ENCODE measurements at regions not wholly inside any gene's neighbourhood (a gene's known extent, or its start where the extent isn't known, plus 50 kb on each side); places are given as distances from the start of the nearest gene placed in this dataset.

DNA sequence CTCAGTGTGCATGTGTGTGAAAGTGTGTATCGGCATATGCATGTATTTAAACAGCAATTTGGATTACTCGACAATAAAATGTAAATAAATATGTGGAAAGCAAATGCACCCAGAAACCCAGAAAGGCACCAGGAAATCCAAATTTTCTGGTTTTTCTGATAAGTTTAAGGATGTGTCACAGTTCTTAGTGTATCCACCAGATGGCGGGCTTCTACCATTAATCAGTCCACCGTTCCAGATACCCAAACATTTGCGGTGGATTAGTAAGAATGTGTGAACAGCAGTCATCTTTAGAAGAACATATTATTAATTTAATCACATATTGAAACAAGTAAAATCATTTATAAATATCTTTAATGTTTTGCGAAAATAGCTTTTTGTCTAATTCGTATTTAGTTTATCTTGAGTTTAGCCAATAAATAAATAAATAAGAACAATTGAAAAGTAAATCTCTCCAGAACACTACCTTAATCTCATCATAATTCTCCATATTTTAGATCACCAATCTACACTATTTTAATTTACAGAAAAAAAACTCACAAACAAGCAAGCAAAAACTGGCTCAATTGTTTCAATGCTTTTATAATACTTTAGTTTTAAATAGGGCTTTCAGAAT lies 298.9 kb downstream of the DSEL start:
- Histone ChIP-seq H3K36me3 (ENCODE audit: control insufficient read depth, insufficient read depth, low read length) (no peaks in the 10 kb centered on the region), H3K4me3 (ENCODE audit: insufficient read depth, low read depth, low read length) (no peak overlapping the region), H3K4me1 (ENCODE audit: control insufficient read depth, insufficient read depth, low read length) (no peaks in the 10 kb centered on the region), H3K27ac (ENCODE audit: insufficient read depth, low read depth, low read length, poor library complexity, severe bottlenecking) (no peak overlapping the region), H3K9me3 (ENCODE audit: control insufficient read depth, low read length) (no peaks in the 10 kb centered on the region), H3K27me3 (ENCODE audit: control insufficient read depth, insufficient read depth, low read length, poor library complexity, severe bottlenecking) (no peaks in the 10 kb centered on the region)
- 9 to 25% methylated on average over 2 to 3 of the region's 7 CpGs for WGBS, 2 experiments

DNA sequence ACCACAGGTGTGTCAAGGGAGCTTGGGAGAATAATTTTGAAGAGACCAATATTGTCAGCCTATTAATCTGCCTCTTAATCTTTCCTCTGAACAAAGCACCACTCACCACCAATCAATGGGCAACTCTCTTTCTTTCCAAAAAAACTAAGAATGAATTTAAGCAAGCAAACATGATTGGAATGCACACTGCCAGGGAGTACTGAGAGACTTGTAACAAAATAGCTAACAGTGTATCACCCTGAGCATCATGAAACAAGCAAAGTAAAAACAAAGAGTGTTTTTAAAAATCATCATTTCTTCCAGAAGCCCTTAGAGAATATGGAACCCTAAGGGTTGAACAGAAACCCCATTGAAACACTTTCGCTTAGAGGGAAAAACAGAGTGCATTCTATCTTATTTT lies 299.7 kb downstream of the DSEL start:
- H3K36me3 ChIP-seq (ENCODE audit: control insufficient read depth, insufficient read depth, low read length): no peaks in the 10 kb centered on the region
- 88 to 100% methylated on average over 1 of the region's 1 CpG for WGBS, 2 experiments
- H3K9me3 ChIP-seq (ENCODE audit: control insufficient read depth, low read length): no peaks in the 10 kb centered on the region
- H3K27ac ChIP-seq (ENCODE audit: insufficient read depth, low read depth, low read length, poor library complexity, severe bottlenecking): no peak overlapping the region
- no peaks in the 10 kb centered on the region for H3K4me1 ChIP-seq (ENCODE audit: control insufficient read depth, insufficient read depth, low read length)
- no peak overlapping the region for H3K4me3 ChIP-seq (ENCODE audit: insufficient read depth, low read depth, low read length)
- no peaks in the 10 kb centered on the region for H3K27me3 ChIP-seq (ENCODE audit: control insufficient read depth, insufficient read depth, low read length, poor library complexity, severe bottlenecking)

DNA sequence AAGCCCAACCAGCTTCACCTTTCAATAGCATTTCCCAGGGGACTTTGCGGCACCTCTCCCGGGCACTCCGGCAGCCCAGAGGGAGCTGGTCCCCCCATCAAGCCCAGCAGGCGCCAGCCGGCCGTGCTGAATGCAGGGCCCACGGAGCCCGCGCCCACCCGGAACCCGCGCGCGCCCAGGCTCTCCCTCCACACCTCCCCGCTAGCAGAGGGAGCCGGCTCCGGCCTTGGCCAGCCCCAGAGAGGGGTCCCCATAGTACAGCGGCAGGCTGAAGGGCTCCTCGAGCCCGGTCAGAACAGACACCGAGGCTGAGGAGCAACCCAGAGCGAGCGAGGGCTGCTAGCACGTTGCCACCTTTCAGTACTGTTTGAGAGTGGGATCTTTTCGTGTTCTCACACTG lies 300.8 kb downstream of the DSEL start:
- Histone ChIP-seq H3K27me3 (ENCODE audit: control insufficient read depth, insufficient read depth, low read length, poor library complexity, severe bottlenecking) (no peaks in the 10 kb centered on the region), H3K9me3 (ENCODE audit: control insufficient read depth, low read length) (no peaks in the 10 kb centered on the region), H3K4me3 (ENCODE audit: insufficient read depth, low read depth, low read length) (no peak overlapping the region), H3K4me1 (ENCODE audit: control insufficient read depth, insufficient read depth, low read length) (no peaks in the 10 kb centered on the region), H3K27ac (ENCODE audit: insufficient read depth, low read depth, low read length, poor library complexity, severe bottlenecking) (no peak overlapping the region), H3K36me3 (ENCODE audit: control insufficient read depth, insufficient read depth, low read length) (no peaks in the 10 kb centered on the region)
- 96 to 97% methylated on average over 24 of the region's 25 CpGs for whole genome bisulfite sequencing, 2 experiments

DNA sequence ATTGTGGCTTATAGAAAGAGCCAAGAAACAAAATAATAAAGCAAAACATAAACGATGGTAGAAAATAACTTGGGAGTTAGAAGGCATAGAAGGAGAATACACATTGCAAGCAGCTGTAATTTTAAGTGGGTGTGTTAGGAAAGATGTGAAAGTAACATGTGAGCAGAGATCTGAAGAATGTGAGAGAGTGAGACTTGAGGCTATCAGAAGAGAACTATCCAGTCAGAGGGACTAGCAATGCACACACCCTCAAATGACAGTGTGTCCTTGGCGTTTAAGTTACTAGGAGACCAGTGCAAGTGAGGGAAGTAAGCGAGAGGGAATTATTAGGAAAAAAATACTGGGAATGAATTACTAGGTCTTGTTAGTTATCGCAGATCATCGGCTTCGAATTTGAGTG lies 304.9 kb downstream of the DSEL start:
- Histone ChIP-seq H3K27ac (ENCODE audit: insufficient read depth, low read depth, low read length, poor library complexity, severe bottlenecking) (no peak overlapping the region), H3K9me3 (ENCODE audit: control insufficient read depth, low read length) (no peaks in the 10 kb centered on the region), H3K36me3 (ENCODE audit: control insufficient read depth, insufficient read depth, low read length) (no peaks in the 10 kb centered on the region), H3K27me3 (ENCODE audit: control insufficient read depth, insufficient read depth, low read length, poor library complexity, severe bottlenecking) (no peaks in the 10 kb centered on the region), H3K4me1 (ENCODE audit: control insufficient read depth, insufficient read depth, low read length) (no peaks in the 10 kb centered on the region), H3K4me3 (ENCODE audit: insufficient read depth, low read depth, low read length) (no peak overlapping the region)
- 94% methylated on average over 6 of the region's 6 CpGs for WGBS, 2 experiments

DNA sequence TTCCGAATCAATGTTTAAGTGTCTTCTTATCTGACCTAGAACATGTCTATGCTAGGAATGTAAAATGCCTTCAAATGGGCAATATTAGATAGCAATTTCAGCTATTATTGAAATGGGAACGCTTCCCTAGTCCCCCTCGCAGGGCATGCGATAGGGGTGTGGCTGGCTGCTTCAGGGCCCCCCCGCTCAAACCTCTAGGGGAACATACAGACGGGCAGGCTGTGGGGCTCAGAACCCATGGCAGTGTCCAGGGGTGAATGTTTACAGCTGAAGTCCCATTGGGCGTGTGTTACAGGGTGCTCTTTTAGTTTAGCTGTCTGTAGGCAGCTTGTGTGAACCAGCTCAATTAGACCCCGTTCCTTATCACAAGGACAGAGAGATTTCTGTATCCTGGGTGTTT lies 315.9 kb downstream of the DSEL start:
- H3K4me3 ChIP-seq (ENCODE audit: insufficient read depth, low read depth, low read length): no peak overlapping the region
- H3K9me3 ChIP-seq (ENCODE audit: control insufficient read depth, low read length): no peaks in the 10 kb centered on the region
- no peaks in the 10 kb centered on the region for H3K27me3 ChIP-seq (ENCODE audit: control insufficient read depth, insufficient read depth, low read length, poor library complexity, severe bottlenecking)
- H3K27ac ChIP-seq (ENCODE audit: insufficient read depth, low read depth, low read length, poor library complexity, severe bottlenecking): no peak overlapping the region
- WGBS, 2 experiments: 89 to 90% methylated on average over 7 to 8 of the region's 8 CpGs
- H3K36me3 ChIP-seq (ENCODE audit: control insufficient read depth, insufficient read depth, low read length): no peaks in the 10 kb centered on the region
- no peaks in the 10 kb centered on the region for H3K4me1 ChIP-seq (ENCODE audit: control insufficient read depth, insufficient read depth, low read length)

DNA sequence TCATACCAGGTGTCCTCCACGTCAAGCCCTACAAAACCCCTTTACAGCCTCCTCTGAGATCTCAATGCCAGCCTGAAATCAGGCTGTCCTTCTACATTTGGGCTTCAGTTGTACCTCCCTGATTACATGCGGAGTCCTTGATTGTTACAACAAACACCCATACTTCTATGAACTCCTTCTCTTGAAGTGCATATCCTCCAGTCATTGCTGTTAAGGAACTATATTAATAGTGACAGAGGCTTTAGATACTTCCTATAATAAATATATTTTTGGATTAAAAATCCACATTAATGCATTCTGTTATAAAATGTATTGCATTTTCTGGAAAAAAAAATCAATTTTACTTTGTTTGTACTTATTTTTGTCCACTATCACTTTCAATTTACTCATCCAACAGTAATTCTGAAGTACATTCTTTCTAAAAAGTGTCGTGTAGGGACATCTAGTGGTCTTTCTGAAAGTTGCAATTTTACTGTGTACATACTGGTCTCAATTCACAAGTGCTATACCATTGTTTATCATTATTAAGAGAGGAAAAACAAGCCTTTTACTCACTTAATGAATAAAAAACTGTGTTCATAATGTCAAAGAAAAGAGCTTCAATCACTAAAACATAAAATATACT lies 316.4 kb downstream of the DSEL start:
- Histone ChIP-seq H3K36me3 (ENCODE audit: control insufficient read depth, insufficient read depth, low read length) (no peaks in the 10 kb centered on the region), H3K4me1 (ENCODE audit: control insufficient read depth, insufficient read depth, low read length) (no peaks in the 10 kb centered on the region), H3K27me3 (ENCODE audit: control insufficient read depth, insufficient read depth, low read length, poor library complexity, severe bottlenecking) (no peaks in the 10 kb centered on the region), H3K9me3 (ENCODE audit: control insufficient read depth, low read length) (no peaks in the 10 kb centered on the region), H3K4me3 (ENCODE audit: insufficient read depth, low read depth, low read length) (no peak overlapping the region), H3K27ac (ENCODE audit: insufficient read depth, low read depth, low read length, poor library complexity, severe bottlenecking) (no peak overlapping the region)
- WGBS, 2 experiments: 53 to 80% methylated on average over 2 to 3 of the region's 3 CpGs

DNA sequence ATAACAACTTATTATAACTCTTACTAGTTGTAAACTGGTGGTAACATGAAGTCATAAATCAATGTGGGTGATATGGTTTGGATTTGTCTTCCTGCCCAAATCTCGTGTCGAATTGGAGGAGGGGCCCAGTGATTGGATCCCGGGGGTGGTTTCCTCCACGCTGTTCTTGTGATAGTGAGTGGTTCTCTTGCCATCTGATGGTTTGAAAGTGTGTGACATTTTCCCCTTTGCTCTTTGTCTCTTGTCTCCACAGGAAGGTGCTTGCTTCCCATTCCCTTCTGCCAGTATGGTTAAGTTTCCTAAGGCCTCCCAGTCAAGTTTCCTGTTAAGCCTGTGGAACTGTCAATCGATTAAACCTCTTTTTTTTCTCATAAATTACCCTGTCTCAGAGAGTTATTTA lies 321.6 kb downstream of the DSEL start:
- WGBS, 2 experiments: 74 to 87% methylated on average over 5 of the region's 5 CpGs
- Histone ChIP-seq H3K9me3 (ENCODE audit: control insufficient read depth, low read length) (no peaks in the 10 kb centered on the region), H3K4me3 (ENCODE audit: insufficient read depth, low read depth, low read length) (no peak overlapping the region), H3K27ac (ENCODE audit: insufficient read depth, low read depth, low read length, poor library complexity, severe bottlenecking) (no peak overlapping the region), H3K27me3 (ENCODE audit: control insufficient read depth, insufficient read depth, low read length, poor library complexity, severe bottlenecking) (no peaks in the 10 kb centered on the region), H3K4me1 (ENCODE audit: control insufficient read depth, insufficient read depth, low read length) (no peaks in the 10 kb centered on the region), H3K36me3 (ENCODE audit: control insufficient read depth, insufficient read depth, low read length) (no peaks in the 10 kb centered on the region)

DNA sequence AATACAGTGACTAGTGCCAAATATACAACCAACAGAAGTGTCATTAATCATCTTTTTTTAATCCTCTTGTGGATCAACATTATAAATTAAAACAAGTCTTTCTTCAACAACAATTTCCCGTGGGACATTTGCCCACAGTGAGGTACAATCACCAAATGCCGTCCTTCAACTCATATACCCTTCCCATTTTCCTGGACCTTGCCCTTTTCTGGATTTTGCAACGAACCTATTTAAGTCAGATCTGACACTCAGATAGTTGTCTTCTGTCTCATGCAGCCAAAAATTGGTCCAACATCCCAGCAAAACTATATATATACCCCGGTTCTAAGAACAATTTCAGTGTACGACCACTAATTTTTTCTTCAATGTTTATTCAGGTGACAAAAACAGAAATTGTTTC lies 324.0 kb downstream of the DSEL start:
- no peaks in the 10 kb centered on the region for H3K27me3 ChIP-seq (ENCODE audit: control insufficient read depth, insufficient read depth, low read length, poor library complexity, severe bottlenecking)
- H3K9me3 ChIP-seq (ENCODE audit: control insufficient read depth, low read length): no peaks in the 10 kb centered on the region
- H3K27ac ChIP-seq (ENCODE audit: insufficient read depth, low read depth, low read length, poor library complexity, severe bottlenecking): no peak overlapping the region
- H3K4me3 ChIP-seq (ENCODE audit: insufficient read depth, low read depth, low read length): no peak overlapping the region
- no peaks in the 10 kb centered on the region for H3K4me1 ChIP-seq (ENCODE audit: control insufficient read depth, insufficient read depth, low read length)
- WGBS, 2 experiments: 90 to 93% methylated on average over 4 to 5 of the region's 5 CpGs
- H3K36me3 ChIP-seq (ENCODE audit: control insufficient read depth, insufficient read depth, low read length): no peaks in the 10 kb centered on the region

DNA sequence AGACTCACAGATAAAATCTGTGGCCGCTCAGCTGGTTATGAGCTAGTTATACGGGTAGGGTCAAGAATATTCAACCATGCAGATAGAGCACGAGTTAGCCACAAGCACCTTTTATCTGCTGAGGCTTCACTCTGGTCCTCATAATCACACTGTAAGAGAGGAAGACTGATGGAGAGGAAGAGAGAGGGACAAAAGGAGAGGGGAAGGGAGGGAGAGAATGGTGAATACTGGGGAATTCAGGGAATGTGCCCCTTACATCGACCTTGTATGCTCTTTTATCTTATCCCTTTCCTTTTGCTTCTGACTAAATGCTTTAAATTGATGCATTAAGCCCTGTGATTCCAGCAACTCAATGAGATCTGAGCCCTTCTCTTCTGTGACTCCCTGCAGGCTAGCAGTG lies 333.1 kb downstream of the DSEL start:
- no peaks in the 10 kb centered on the region for H3K9me3 ChIP-seq (ENCODE audit: control insufficient read depth, low read length)
- 47 to 51% methylated on average over 4 of the region's 4 CpGs for WGBS, 2 experiments
- H3K27ac ChIP-seq (ENCODE audit: insufficient read depth, low read depth, low read length, poor library complexity, severe bottlenecking): peak overlapping the region; percentile 62
- H3K27me3 ChIP-seq (ENCODE audit: control insufficient read depth, insufficient read depth, low read length, poor library complexity, severe bottlenecking): no peaks in the 10 kb centered on the region
- H3K4me1 ChIP-seq (ENCODE audit: control insufficient read depth, insufficient read depth, low read length): peaks cover 7% of the 10 kb centered on the region
- no peaks in the 10 kb centered on the region for H3K36me3 ChIP-seq (ENCODE audit: control insufficient read depth, insufficient read depth, low read length)
- H3K4me3 ChIP-seq (ENCODE audit: insufficient read depth, low read depth, low read length): no peak overlapping the region

DNA sequence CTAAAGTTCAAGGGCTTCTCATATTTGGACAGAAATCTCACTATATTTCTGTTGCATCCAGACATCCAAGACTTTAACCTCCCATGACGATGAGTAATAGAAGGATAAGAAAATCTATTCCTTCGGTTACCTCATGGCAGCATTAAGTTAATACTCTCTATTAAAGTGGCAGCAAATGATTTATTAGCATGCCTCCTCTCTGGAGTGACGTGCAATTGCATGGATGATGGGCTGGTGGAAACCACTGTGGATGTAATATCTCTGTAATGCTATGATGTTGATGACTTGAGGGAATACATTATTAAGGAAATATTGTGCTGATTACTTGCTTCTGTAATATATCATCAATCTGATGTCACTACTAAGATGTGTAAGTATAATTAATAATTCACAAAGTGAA lies 336.8 kb downstream of the DSEL start:
- Histone ChIP-seq H3K36me3 (ENCODE audit: control insufficient read depth, insufficient read depth, low read length) (no peaks in the 10 kb centered on the region), H3K9me3 (ENCODE audit: control insufficient read depth, low read length) (no peaks in the 10 kb centered on the region)
- 92 to 93% methylated on average over 2 to 3 of the region's 3 CpGs for WGBS, 2 experiments

More for the DNA sequence above, 336.8 kb downstream of the DSEL start:
- peaks cover 7% of the 10 kb centered on the region for H3K4me1 ChIP-seq (ENCODE audit: control insufficient read depth, insufficient read depth, low read length)
- H3K27me3 ChIP-seq (ENCODE audit: control insufficient read depth, insufficient read depth, low read length, poor library complexity, severe bottlenecking): no peaks in the 10 kb centered on the region
- H3K4me3 ChIP-seq (ENCODE audit: insufficient read depth, low read depth, low read length): no peak overlapping the region
- H3K27ac ChIP-seq (ENCODE audit: insufficient read depth, low read depth, low read length, poor library complexity, severe bottlenecking): no peak overlapping the region

Data from ectodermal cell (in vitro differentiated cells).